SK-N-SH (cell line): ENCODE measurements at regions not wholly inside any gene's neighbourhood (a gene's known extent, or its start where the extent isn't known, plus 50 kb on each side); places are given as distances from the start of the nearest gene placed in this dataset.

Experiments used
- CTCF ChIA-PET: fragments of 300-600, 350-600 bp; formaldehyde crosslinking; extraction: SDS; loops from one replicate; lab custom pipeline; 2021; lab: Yijun Ruan, JAX
- POLR2A ChIA-PET: fragments of 350-600 bp; sonication (Branson Sonifier 250); formaldehyde crosslinking; extraction: SDS; loops from one replicate; lab custom pipeline; 2020; ENCODE audit warnings: antibody characterized with exemption, inconsistent platforms; lab: Yijun Ruan, JAX
- DNase-seq: peaks from one replicate; pipeline ENCODE4 v3.0.0; 2012
- H2AFZ ChIP-seq: fragments of 200-600 bp; sonication (generic); 2 replicates; pipeline ENCODE4 v1.8.1; 2016; ENCODE audit warnings: antibody characterized with exemption, mild to moderate bottlenecking, low read depth
- H3F3A ChIP-seq: fragments of 200-600 bp; sonication (generic); replicated peaks from 2 replicates; pipeline ENCODE3; 2016; ENCODE audit warnings: antibody characterized with exemption, mild to moderate bottlenecking; ENCODE audit not compliant: insufficient read depth
- H3K27ac ChIP-seq, 2 experiments: fragments of 200-500 bp in 1 of 2; fragments of 200-600 bp in 1 of 2; sonication (Bioruptor generic) in 1 of 2; sonication (generic), shearing (Covaris generic) in 1 of 2; 2 replicates each; pipeline versions ENCODE4 v1.5.1 to v1.6.1; 2014 to 2016; ENCODE audit warnings: low read depth in 2 of 2, inconsistent platforms in 1 of 2, low read length in 1 of 2, mild to moderate bottlenecking in 1 of 2, mixed read lengths in 1 of 2
- H3K27me3 ChIP-seq: fragments of 200-600 bp; sonication (generic), shearing (Covaris generic); 2 replicates; pipeline ENCODE4 v1.6.1; 2016; ENCODE audit warnings: mixed run types; ENCODE audit not compliant: insufficient read depth
- H3K36me3 ChIP-seq, 2 experiments: fragments of 200-500 bp in 1 of 2; fragments of 200-600 bp in 1 of 2; sonication (Bioruptor generic) in 1 of 2; sonication (generic) in 1 of 2; replicated peaks in 1 of 2; 2 replicates each; pipeline versions ENCODE3 to v1.5.1; 2014 to 2016; ENCODE audit warnings: low read length in 1 of 2, mild to moderate bottlenecking in 1 of 2; ENCODE audit not compliant: insufficient read depth in 2 of 2, control insufficient read depth in 1 of 2
- H3K4me1 ChIP-seq, 2 experiments: fragments of 200-500 bp in 1 of 2; fragments of 200-600 bp in 1 of 2; sonication (Bioruptor generic) in 1 of 2; sonication (generic), shearing (Covaris generic) in 1 of 2; 2 replicates each; pipeline versions ENCODE4 v1.5.1 to v1.6.1; 2014 to 2016; ENCODE audit warnings: low read depth in 1 of 2, low read length in 1 of 2, mixed run types in 1 of 2; ENCODE audit not compliant: insufficient read depth in 2 of 2, control insufficient read depth in 1 of 2
- H3K4me2 ChIP-seq: fragments of 200-600 bp; sonication (generic), shearing (Covaris generic); 2 replicates; pipeline ENCODE4 v1.6.1; 2017; ENCODE audit warnings: mixed run types
- H3K4me3 ChIP-seq, 2 experiments: fragments of 200-500 bp in 1 of 2; fragments of 200-600 bp in 1 of 2; sonication (Bioruptor generic) in 1 of 2; sonication (generic), shearing (Covaris generic) in 1 of 2; 2 replicates each; pipeline versions ENCODE4 v1.5.1 to v1.8.1; 2014 to 2016; ENCODE audit warnings: low read depth in 2 of 2, inconsistent platforms in 1 of 2, low read length in 1 of 2, mild to moderate bottlenecking in 1 of 2, mixed read lengths in 1 of 2, moderate library complexity in 1 of 2
- H3K79me2 ChIP-seq: fragments of 200-600 bp; sonication (generic); 2 replicates; pipeline ENCODE4 v1.8.1; 2017; ENCODE audit warnings: mild to moderate bottlenecking; ENCODE audit not compliant: insufficient read depth
- H3K9ac ChIP-seq: fragments of 200-600 bp; sonication (generic); 2 replicates; pipeline ENCODE4 v1.6.1; 2017; ENCODE audit warnings: mixed run types
- H3K9me2 ChIP-seq: fragments of 200-600 bp; sonication (generic); 2 replicates; pipeline ENCODE4 v1.6.1; 2017; ENCODE audit warnings: mixed run types
- H3K9me3 ChIP-seq: fragments of 200-600 bp; sonication (generic); 2 replicates; pipeline ENCODE4 v1.6.1; 2017; ENCODE audit warnings: mixed run types, mild to moderate bottlenecking, moderate library complexity
- H4K20me1 ChIP-seq: fragments of 200-600 bp; sonication (generic); 2 replicates; pipeline ENCODE4 v1.6.1; 2017; ENCODE audit warnings: mild to moderate bottlenecking, mixed run types; ENCODE audit not compliant: insufficient read depth
- CHD2 ChIP-seq: fragments of 150-350 bp; IDR thresholded peaks from 2 replicates; pipeline ENCODE4 v1.6.1; 2018; ENCODE audit warnings: low read length; ENCODE audit not compliant: partially characterized antibody
- EZH2phosphoT487 ChIP-seq: fragments of 200-600 bp; sonication (generic); IDR thresholded peaks from 2 replicates; pipeline ENCODE4 v1.6.1; 2017; ENCODE audit warnings: low read depth, mixed run types, mild to moderate bottlenecking, antibody characterized with exemption, moderate library complexity, borderline replicate concordance
- FOSL2 ChIP-seq: IDR thresholded peaks from 2 replicates; pipeline ENCODE4 v1.4.0; 2012; ENCODE audit warnings: low read depth, mild to moderate bottlenecking, moderate library complexity, borderline replicate concordance
- MXI1 ChIP-seq: IDR thresholded peaks from 2 replicates; pipeline ENCODE4 v1.6.1; 2012; ENCODE audit warnings: mild to moderate bottlenecking, low read depth, low read length, improper control_type of control experiment
- PBX3 ChIP-seq: IDR thresholded peaks from 2 replicates; pipeline ENCODE4; 2012
- POLR2AphosphoS5 ChIP-seq: IDR thresholded peaks from 2 replicates; pipeline ENCODE4 v1.6.1; 2012; ENCODE audit warnings: low read depth, low read length
- REST ChIP-seq: IDR thresholded peaks from 2 replicates; pipeline ENCODE4 v1.6.1; 2012; ENCODE audit warnings: mild to moderate bottlenecking, low read depth, low read length, moderate library complexity
- RXRA ChIP-seq: IDR thresholded peaks from 2 replicates; pipeline ENCODE4 v1.4.0; 2012; ENCODE audit warnings: low read depth, mild to moderate bottlenecking, borderline replicate concordance
- TCF12 ChIP-seq: IDR thresholded peaks from 2 replicates; pipeline ENCODE4 v1.4.0; 2012
- USF1 ChIP-seq: IDR thresholded peaks from 2 replicates; pipeline ENCODE4 v1.4.0; 2012; ENCODE audit warnings: low read depth, borderline replicate concordance
- USF2 ChIP-seq: fragments of 150-350 bp; IDR thresholded peaks from 2 replicates; pipeline ENCODE4 v1.6.1; 2017; ENCODE audit warnings: antibody characterized with exemption, low read length, low read depth, borderline replicate concordance
- ZBTB33 ChIP-seq: IDR thresholded peaks from 2 replicates; pipeline ENCODE4 v1.4.0; 2012; ENCODE audit warnings: low read depth, borderline replicate concordance
- WGBS: methylation state at CpG from one replicate; pipeline ENCODE4 v1.1.6; 2017; ENCODE audit warnings: low lambda C conversion rate; 5-methylcytosine and 5-hydroxymethylcytosine counted together

GRCh38 chr4:78694457-78694787 is 81.7 kb upstream of the BMP2K start:
- Histone ChIP-seq H4K20me1 (no peaks in the 10 kb centered on the region), H3K27me3 (no peaks in the 10 kb centered on the region), H3K4me1 (peaks cover 0 to 15% of the 10 kb centered on the region in 2 experiments; a peak in 2 of 4 replicates), H3K9me2 (no peaks in the 10 kb centered on the region), H3F3A (no peaks in the 10 kb centered on the region), H3K9ac (no peak overlapping the region), H2AFZ (no peak overlapping the region), H3K4me2 (no peak overlapping the region), H3K4me3 (no peak overlapping the region), H3K79me2 (no peaks in the 10 kb centered on the region), H3K36me3 (no peaks in the 10 kb centered on the region), H3K9me3 (no peaks in the 10 kb centered on the region), H3K27ac (no peak overlapping the region)
- TF ChIP-seq USF2 (no peak), REST (no peak), MXI1 (no peak), EZH2phosphoT487 (no peak), FOSL2 (no peak), RXRA (no peak)
- 93% methylated on average over 2 of the region's 2 CpGs for WGBS
- no peak for DNase-seq
- ChIA-PET POLR2A (no interaction called here), CTCF (no interaction called here)

GRCh38 chr4:78695910-78696309 is 80.2 kb upstream of the BMP2K start:
- H3K4me3 ChIP-seq: no peak overlapping the region
- POLR2A ChIA-PET: no interaction called here
- CTCF ChIA-PET: interaction anchor here (1.7 kb wide), 1 partner anchor 51 kb away, joined by 7 read pairs; no protein-coding TSS in a partner anchor

More at GRCh38 chr4:78695910-78696309, 80.2 kb upstream of the BMP2K start:
- Histone ChIP-seq H3F3A (no peaks in the 10 kb centered on the region), H3K27ac (no peak overlapping the region), H3K9ac (no peak overlapping the region)
- WGBS: 46% methylated on average over 1 of the region's 1 CpG
- DNase-seq: no peak
- TF ChIP-seq USF1: no peak
- no peak for TF ChIP-seq ZBTB33
- TF ChIP-seq TCF12: no peak
- no peak for TF ChIP-seq REST
- TF ChIP-seq POLR2AphosphoS5: no peak
- no peak for TF ChIP-seq PBX3
- no peak for TF ChIP-seq EZH2phosphoT487
- no peak for TF ChIP-seq RXRA
- TF ChIP-seq CHD2: no peak
- TF ChIP-seq, all 33 proteins: peak for 0
- Histone ChIP-seq H3K79me2 (no peaks in the 10 kb centered on the region), H3K4me2 (no peak overlapping the region), H3K36me3 (no peaks in the 10 kb centered on the region), H3K9me3 (no peaks in the 10 kb centered on the region), H2AFZ (no peak overlapping the region), H3K4me1 (peaks cover 0 to 15% of the 10 kb centered on the region in 2 experiments; a peak in 2 of 4 replicates), H3K27me3 (no peaks in the 10 kb centered on the region), H3K9me2 (no peaks in the 10 kb centered on the region), H4K20me1 (no peaks in the 10 kb centered on the region)
